Neuron (in vitro differentiated cells): ENCODE measurements at regions not wholly inside any gene's neighbourhood (a gene's known extent, or its start where the extent isn't known, plus 50 kb on each side); places are given as distances from the start of the nearest gene placed in this dataset.

Source experiments
- H2AFZ ChIP-seq: one replicate; pipeline ENCODE4 v1.6.1; 2013; ENCODE audit warnings: low read depth, mild to moderate bottlenecking, inconsistent platforms, low read length, moderate library complexity
- H3K27me3 ChIP-seq: one replicate; pipeline ENCODE4 v1.6.1; 2013; ENCODE audit warnings: low read length; ENCODE audit not compliant: insufficient read depth
- H3K36me3 ChIP-seq: one replicate; pipeline ENCODE4 v1.6.1; 2013; ENCODE audit warnings: low read length; ENCODE audit not compliant: insufficient read depth
- H3K4me1 ChIP-seq: one replicate; pipeline ENCODE4 v1.6.1; 2013; ENCODE audit warnings: low read length; ENCODE audit not compliant: insufficient read depth
- H3K4me3 ChIP-seq: 2 replicates; pipeline ENCODE4 v1.5.1; 2013; ENCODE audit warnings: mild to moderate bottlenecking, low read length, moderate library complexity
- H3K9me3 ChIP-seq: one replicate; pipeline ENCODE4 v1.6.1; 2013; ENCODE audit warnings: low read length

DNA sequence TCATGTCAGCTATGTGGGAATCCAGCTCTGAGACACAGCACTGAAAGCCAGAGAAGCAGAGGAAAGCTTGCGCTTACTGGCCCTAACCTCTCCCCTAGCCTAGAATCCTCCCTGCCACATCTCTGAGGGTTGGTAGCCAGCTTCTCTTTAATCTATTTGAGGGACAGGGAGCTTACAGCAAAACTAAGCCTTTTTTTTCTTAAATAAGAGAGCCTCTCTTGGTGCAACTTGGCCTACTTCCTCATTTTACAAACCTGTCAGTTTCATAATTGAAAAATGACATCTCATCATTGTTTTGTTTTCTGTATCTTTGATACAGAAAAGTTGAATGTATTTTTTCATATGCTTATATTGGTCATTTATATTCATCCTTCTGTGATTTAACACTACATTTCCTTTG, 193.9 kb downstream of the ZNF621 start:
- Histone ChIP-seq H3K9me3 (no peaks in the 10 kb centered on the region), H3K4me3 (no peak overlapping the region), H3K27me3 (no peaks in the 10 kb centered on the region), H2AFZ (no peak overlapping the region), H3K4me1 (no peaks in the 10 kb centered on the region), H3K36me3 (no peaks in the 10 kb centered on the region)

DNA sequence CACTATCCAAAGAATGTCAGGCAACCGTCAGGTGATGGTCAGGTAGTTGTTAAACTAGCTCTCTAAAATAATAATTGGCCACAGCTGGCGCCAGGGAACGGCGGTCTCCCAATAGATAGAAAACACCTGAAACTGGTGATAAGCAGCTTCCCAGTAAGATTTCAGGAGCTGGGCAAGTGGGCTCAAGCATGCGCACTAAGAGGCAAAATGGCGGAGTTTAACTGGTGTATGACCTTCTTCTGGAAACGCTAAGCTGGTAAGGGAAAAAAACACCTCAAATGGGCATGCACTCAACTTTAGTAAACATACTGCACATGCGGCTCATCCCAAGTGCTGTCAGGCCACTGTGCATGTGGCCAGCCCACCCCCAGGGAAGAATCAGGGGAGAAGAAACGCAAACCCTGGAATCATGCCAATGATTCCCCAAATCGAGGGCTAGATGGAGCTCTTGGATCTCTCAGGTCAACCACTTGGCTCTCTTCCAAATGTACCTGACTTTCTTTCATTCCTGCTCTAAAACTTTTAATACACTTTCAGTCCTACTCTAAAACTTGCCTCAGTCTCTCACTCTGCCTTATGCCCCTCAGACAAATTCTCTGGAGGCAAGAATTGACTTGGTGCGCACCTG, 195.0 kb downstream of the ZNF621 start:
- H2AFZ ChIP-seq, result no peak overlapping the region
- no peaks in the 10 kb centered on the region for H3K36me3 ChIP-seq
- no peaks in the 10 kb centered on the region for H3K4me1 ChIP-seq
- no peaks in the 10 kb centered on the region for H3K9me3 ChIP-seq
- no peak overlapping the region for H3K4me3 ChIP-seq
- H3K27me3 ChIP-seq, result no peaks in the 10 kb centered on the region

DNA sequence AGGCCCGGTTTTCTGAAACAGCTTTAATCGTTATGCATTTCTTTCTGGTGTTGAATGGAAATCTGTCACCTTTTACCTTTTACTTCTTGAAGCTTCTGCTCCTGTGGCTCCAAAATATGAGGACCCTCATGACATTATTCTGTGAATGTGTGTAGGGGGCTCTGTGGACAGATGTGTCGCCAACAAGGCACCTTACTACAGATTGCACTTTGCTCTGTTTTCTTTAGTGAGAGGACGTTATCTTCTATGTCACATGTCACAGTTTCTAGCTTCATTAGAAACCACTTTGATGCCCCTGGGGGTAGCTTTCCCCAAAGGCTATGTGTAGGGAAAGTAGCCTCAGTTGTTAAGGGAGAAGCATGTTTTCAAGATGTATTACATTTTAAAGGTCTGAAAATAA, 195.6 kb downstream of the ZNF621 start:
- Histone ChIP-seq H3K36me3 (no peaks in the 10 kb centered on the region), H3K4me1 (no peaks in the 10 kb centered on the region), H3K27me3 (no peaks in the 10 kb centered on the region), H3K9me3 (no peaks in the 10 kb centered on the region), H3K4me3 (no peak overlapping the region), H2AFZ (no peak overlapping the region)

- Histone ChIP-seq H3K36me3 (no peaks in the 10 kb centered on the region), H3K4me3 (no peak overlapping the region), H3K27me3 (no peaks in the 10 kb centered on the region), H2AFZ (no peak overlapping the region), H3K9me3 (no peaks in the 10 kb centered on the region), H3K4me1 (no peaks in the 10 kb centered on the region)
These were observed 196.1 kb downstream of the ZNF621 start for GRCh38 chr3:40720863-40721262.

DNA sequence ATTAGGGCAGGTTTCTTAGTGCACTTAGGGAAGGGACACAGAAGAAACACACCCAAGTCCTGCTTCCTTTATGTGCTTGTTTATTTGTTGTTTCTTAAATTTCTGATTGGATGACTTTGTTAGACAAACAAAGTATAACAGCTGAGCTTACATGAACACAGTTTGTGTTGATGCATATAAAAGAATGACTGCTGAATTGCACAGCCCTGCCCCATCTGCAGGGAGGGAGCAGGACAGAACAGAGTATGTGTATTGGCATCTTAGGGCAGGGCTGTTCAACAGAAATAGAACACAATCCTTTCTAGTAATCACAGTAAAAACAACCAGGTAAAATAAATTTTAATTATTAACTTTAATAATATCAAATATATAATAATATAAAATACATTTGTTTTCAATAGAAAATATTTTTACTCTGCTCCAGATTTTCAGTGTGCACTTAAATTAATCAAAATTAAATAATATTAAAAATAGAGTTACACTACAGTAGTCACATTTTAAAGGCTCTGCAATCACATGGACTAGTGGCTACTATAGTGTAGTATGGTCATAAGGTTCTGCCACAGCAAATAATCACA, 198.4 kb downstream of the ZNF621 start:
- Histone ChIP-seq H3K9me3 (no peaks in the 10 kb centered on the region), H3K4me1 (no peaks in the 10 kb centered on the region), H3K4me3 (no peak overlapping the region), H2AFZ (no peak overlapping the region), H3K36me3 (no peaks in the 10 kb centered on the region), H3K27me3 (no peaks in the 10 kb centered on the region)

GRCh38 chr3:40725031-40725430, 200.3 kb downstream of the ZNF621 start:
- no peak overlapping the region for H2AFZ ChIP-seq
- no peaks in the 10 kb centered on the region for H3K27me3 ChIP-seq
- H3K9me3 ChIP-seq, result no peaks in the 10 kb centered on the region
- H3K4me1 ChIP-seq, result no peaks in the 10 kb centered on the region
- H3K4me3 ChIP-seq, result no peak overlapping the region
- H3K36me3 ChIP-seq, result no peaks in the 10 kb centered on the region

- H3K4me3 ChIP-seq, result no peak overlapping the region
- H2AFZ ChIP-seq, result no peak overlapping the region
- H3K27me3 ChIP-seq, result no peaks in the 10 kb centered on the region
These were observed 206.7 kb downstream of the ZNF621 start for GRCh38 chr3:40731445-40731844.

DNA sequence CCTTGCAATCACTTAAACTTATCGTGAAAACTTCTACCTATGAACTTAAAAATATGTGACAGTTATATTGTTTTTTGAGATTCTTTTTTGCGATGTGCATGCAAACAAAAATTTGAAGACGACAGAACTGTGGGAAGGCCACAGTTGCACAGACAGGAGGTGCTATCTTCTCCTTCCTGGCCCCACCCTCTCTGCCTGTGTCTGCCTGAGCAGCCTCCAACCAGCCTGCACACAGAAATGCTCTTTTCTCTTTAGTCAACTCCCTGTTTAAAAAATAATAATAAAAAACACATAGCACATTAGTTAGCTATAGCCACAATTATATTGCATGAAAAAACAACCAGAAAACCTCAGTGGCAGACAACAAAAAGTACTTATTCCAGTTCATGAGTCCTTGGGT, 212.2 kb downstream of the ZNF621 start:
- H3K4me3 ChIP-seq, result no peak overlapping the region
- H3K9me3 ChIP-seq, result no peaks in the 10 kb centered on the region
- peaks cover 4% of the 10 kb centered on the region for H3K4me1 ChIP-seq
- no peaks in the 10 kb centered on the region for H3K36me3 ChIP-seq
- no peak overlapping the region for H2AFZ ChIP-seq
- H3K27me3 ChIP-seq, result no peaks in the 10 kb centered on the region

More at GRCh38 chr3:40731445-40731844, 206.7 kb downstream of the ZNF621 start:
- Histone ChIP-seq H3K36me3 (no peaks in the 10 kb centered on the region), H3K4me1 (no peaks in the 10 kb centered on the region), H3K9me3 (no peaks in the 10 kb centered on the region)

GRCh38 chr3:40737343-40737742, 212.6 kb downstream of the ZNF621 start:
- Histone ChIP-seq H3K4me1 (peaks cover 4% of the 10 kb centered on the region), H3K27me3 (no peaks in the 10 kb centered on the region), H3K4me3 (no peak overlapping the region), H3K36me3 (no peaks in the 10 kb centered on the region), H2AFZ (no peak overlapping the region), H3K9me3 (no peaks in the 10 kb centered on the region)

DNA sequence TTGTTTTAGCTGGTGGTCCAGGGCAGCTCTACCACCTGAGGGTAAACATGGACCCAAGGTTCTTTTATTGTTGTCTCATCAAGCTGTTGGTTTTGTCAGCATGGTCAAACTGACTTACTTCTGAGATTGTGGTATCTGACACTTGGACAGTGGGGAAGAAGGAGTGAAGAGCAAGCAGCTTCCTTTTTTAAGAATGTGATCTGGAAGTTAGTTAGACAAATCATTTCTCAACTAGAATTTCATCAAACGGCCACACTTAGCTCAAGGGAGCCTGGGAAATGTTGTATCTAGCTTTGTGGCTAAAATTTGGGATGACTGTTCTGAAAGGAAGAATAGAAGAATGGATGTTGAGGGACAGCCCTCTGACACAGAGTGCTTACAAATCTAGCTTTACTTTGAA, 215.2 kb downstream of the ZNF621 start:
- Histone ChIP-seq H3K4me1 (peaks cover 4% of the 10 kb centered on the region), H2AFZ (no peak overlapping the region), H3K9me3 (no peaks in the 10 kb centered on the region), H3K36me3 (no peaks in the 10 kb centered on the region), H3K4me3 (no peak overlapping the region), H3K27me3 (no peaks in the 10 kb centered on the region)

GRCh38 chr3:40741729-40742128, 217.0 kb downstream of the ZNF621 start:
- Histone ChIP-seq H3K4me1 (peaks cover 4% of the 10 kb centered on the region), H3K4me3 (no peak overlapping the region), H3K9me3 (no peaks in the 10 kb centered on the region), H2AFZ (no peak overlapping the region), H3K36me3 (no peaks in the 10 kb centered on the region), H3K27me3 (no peaks in the 10 kb centered on the region)

DNA sequence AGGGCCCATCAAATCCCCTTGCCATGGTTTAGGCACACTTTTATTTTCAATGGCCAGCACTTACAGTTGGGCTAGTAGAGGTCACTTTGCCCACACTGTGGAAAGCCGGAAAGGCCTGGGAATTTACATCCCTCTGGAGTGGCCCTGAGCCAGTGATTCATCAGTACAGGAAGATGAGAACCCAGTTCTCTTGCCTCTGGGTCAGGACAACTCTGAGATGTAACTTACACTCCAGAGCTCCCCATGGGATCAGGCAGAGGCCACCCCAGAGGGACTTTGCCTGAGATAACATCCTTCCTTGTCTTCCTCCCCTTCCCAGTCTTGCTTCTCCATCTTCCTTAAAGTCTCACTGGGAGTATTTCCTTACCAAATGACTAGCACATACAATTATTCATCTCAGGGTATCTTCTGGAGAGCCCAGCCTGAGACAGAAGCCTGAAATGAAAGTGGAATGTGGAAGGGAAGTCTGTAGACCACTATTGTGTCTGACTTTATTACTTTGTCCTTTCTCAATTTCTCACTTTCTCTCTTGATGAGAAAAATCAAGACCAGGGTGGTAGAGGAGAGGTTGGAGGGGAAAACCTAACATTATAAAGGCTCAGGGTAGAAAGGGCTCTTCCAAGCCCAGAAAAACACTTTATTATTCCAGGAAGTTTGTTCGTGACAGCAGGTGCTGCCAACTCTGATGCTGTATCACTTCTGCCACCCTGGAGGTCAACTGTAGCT, 220.8 kb downstream of the ZNF621 start:
- H3K9me3 ChIP-seq, result no peaks in the 10 kb centered on the region
- H3K27me3 ChIP-seq, result no peaks in the 10 kb centered on the region
- H3K4me1 ChIP-seq, result peaks cover 4% of the 10 kb centered on the region
- no peaks in the 10 kb centered on the region for H3K36me3 ChIP-seq
- no peak overlapping the region for H3K4me3 ChIP-seq
- H2AFZ ChIP-seq, result no peak overlapping the region

DNA sequence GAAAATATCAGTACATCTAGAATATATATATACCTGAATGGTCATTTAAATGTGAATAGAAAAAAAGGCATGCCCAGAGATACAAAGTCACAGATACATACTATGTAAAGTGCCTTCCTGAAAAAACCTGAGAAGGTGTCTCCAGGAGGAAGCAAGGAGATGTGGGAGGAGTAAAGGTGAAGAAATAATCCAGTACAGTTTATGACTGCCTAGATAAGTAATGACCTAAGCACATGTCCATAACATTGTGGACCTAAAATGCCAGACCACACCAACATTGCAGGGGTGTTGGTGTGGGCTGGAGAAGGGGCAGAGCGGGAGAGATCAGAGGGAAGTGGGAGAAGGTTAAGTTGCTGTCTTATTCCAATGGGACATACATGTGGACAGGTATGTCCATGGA, 226.9 kb downstream of the ZNF621 start:
- H3K9me3 ChIP-seq, result no peaks in the 10 kb centered on the region
- H2AFZ ChIP-seq, result no peak overlapping the region
- H3K36me3 ChIP-seq, result no peaks in the 10 kb centered on the region
- no peaks in the 10 kb centered on the region for H3K27me3 ChIP-seq
- H3K4me3 ChIP-seq, result no peak overlapping the region
- no peaks in the 10 kb centered on the region for H3K4me1 ChIP-seq
